AG04449 (cell line): ENCODE measurements at regions not wholly inside any gene's neighbourhood (a gene's known extent, or its start where the extent isn't known, plus 50 kb on each side); places are given as distances from the start of the nearest gene placed in this dataset.

Source experiments
- CTCF ChIA-PET: fragments of 350-600 bp; formaldehyde crosslinking; extraction: SDS; loops from one replicate; lab custom pipeline; 2021; ENCODE audit warnings: antibody characterized with exemption; lab: Yijun Ruan, JAX
- POLR2A ChIA-PET: fragments of 400-600, 350-600 bp; formaldehyde crosslinking; extraction: SDS; loops from one replicate; lab custom pipeline; 2020; ENCODE audit warnings: antibody characterized with exemption, inconsistent platforms; lab: Yijun Ruan, JAX
- DNase-seq: peaks from one replicate; pipeline ENCODE4 v3.0.0-alpha.2; 2010; ENCODE audit warnings: low read depth, low spot score
- H3K4me3 ChIP-seq: 2 replicates; pipeline ENCODE4 v1.5.1; 2011; ENCODE audit warnings: low read depth, mild to moderate bottlenecking, control low read depth, low read length
- TF ChIP-seq, protein P1 (sequence below): IDR thresholded peaks from one replicate; pipeline ENCODE4 v1.5.1; 2011; ENCODE audit warnings: mild to moderate bottlenecking, moderate library complexity, low read length, control low read depth, inconsistent platforms; ENCODE audit not compliant: insufficient read depth; ENCODE audit errors: missing control alignments

DNA sequence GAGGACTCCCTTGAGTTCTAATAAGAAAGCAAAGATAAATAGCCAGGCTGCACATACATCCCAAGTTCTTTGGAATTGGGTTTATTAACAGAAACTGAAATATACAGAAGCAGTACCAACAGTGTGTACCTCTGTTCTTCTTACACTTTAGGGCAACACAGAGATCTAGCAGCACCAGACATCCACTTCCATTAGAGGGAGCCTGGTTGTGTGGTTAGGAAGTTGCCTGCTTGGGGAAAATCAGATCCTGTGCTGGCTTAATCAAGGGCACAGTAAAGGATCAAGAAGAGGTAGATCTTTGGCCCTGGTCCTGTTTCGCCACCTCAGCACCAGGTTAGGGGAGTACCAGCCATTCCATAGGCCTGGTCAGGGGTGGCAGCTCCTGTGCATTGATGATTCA is 231.1 kb upstream of the ARHGAP24 start:
- H3K4me3 ChIP-seq: no peak overlapping the region
- TF ChIP-seq, protein P1, sequence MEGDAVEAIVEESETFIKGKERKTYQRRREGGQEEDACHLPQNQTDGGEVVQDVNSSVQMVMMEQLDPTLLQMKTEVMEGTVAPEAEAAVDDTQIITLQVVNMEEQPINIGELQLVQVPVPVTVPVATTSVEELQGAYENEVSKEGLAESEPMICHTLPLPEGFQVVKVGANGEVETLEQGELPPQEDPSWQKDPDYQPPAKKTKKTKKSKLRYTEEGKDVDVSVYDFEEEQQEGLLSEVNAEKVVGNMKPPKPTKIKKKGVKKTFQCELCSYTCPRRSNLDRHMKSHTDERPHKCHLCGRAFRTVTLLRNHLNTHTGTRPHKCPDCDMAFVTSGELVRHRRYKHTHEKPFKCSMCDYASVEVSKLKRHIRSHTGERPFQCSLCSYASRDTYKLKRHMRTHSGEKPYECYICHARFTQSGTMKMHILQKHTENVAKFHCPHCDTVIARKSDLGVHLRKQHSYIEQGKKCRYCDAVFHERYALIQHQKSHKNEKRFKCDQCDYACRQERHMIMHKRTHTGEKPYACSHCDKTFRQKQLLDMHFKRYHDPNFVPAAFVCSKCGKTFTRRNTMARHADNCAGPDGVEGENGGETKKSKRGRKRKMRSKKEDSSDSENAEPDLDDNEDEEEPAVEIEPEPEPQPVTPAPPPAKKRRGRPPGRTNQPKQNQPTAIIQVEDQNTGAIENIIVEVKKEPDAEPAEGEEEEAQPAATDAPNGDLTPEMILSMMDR: no peak
- CTCF ChIA-PET: interaction anchor here (1.6 kb wide), 1 partner anchor 503 kb away, joined by 3 read pairs; no protein-coding TSS in a partner anchor
- DNase-seq: no peak
- POLR2A ChIA-PET: no interaction called here

DNA sequence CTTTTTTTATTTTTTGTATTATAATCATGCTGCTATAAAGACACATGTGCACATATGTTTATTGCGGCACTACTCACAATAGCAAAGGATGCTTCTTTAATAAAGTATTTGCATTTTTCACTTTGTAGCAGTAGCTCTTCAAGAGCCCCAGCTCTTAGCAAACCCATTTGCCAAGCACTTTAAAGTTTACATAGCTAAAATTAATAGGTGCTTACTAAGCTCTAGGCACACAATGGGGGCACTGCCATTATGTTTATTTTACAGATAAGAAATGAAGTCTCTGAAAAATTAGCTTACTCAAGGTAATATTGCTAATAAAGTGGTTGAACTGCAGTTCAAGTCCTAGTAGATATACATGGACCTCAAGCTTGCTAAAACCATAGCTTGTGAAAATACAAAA is 230.3 kb upstream of the ARHGAP24 start:
- H3K4me3 ChIP-seq: no peak overlapping the region
- TF ChIP-seq, protein P1: no peak
- POLR2A ChIA-PET: no interaction called here
- CTCF ChIA-PET: interaction anchor here (1.6 kb wide), 1 partner anchor 502 kb away, joined by 3 read pairs; no protein-coding TSS in a partner anchor
- DNase-seq: no peak

DNA sequence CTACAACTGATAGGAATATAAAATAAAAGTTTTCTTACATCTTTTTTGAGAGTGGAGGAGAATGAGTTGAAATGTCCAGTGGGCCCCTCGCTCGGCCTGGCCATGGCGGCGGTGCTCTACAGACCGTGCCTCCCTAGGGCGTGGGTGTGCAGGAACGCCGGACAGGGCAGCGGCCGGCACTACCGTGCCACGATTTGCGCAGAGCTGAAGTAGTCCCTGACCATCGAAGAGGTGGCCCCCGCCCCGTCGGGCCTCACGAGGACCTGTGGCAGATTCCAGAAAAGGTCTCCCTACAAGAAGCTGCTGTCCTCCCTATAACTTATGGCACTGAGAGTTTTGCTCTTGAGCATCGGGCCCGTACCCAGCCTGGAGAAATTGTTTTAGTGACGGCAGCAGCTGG is 228.9 kb upstream of the ARHGAP24 start:
- CTCF ChIA-PET: no interaction called here

DNA sequence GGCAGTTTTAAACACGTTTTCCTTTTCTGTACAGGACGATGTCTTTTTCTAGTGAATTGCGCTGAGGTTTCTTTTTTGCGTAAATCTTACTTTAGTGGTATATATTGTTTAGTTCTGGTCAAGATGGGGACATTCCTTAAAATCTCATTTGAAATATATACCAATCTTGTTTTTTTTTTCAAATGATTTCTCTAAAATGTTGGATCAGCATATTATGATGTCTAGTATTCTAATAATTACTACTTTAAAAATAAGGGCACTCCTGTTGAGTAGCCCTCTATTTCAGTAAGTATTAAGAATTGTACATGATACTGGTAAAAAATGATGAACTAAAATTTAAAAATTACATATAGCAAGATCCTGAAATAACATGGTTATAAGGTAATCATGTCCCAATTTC is 224.1 kb upstream of the ARHGAP24 start:
- TF ChIP-seq, protein P1: no peak
- H3K4me3 ChIP-seq: no peak overlapping the region
- DNase-seq: no peak
- CTCF ChIA-PET: no interaction called here
- POLR2A ChIA-PET: no interaction called here

More for the DNA sequence above, 228.9 kb upstream of the ARHGAP24 start:
- POLR2A ChIA-PET: no interaction called here
- H3K4me3 ChIP-seq: no peak overlapping the region
- TF ChIP-seq, protein P1: no peak
- DNase-seq: no peak

DNA sequence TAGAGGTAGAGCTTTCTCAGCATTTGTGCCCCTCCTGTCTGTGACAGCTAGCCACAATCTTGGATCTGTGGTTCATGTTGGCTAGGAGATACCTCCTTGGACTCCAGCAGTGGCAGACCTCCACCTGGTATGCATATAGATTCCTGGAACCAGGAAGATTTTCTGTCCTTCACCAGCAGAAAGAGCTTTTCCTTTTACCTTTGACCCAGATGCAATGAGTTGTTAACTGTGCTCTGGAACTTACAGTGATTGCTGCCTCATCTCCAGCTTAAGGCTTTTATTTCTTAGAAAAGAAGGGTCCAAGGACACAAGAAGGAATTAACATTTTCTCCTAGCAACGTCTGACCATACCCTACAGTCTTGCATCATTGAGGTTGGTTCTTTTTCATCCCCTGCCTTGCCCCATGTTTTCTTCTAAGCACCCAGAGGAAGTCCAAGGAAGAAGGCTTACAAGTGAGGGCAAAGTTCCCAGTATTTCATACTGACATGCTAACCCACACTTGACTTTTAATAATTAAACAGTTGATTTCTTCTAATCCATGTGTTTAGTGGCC is 217.1 kb upstream of the ARHGAP24 start:
- TF ChIP-seq, protein P1: no peak
- POLR2A ChIA-PET: no interaction called here
- DNase-seq: no peak
- no peak overlapping the region for H3K4me3 ChIP-seq
- CTCF ChIA-PET: no interaction called here

DNA sequence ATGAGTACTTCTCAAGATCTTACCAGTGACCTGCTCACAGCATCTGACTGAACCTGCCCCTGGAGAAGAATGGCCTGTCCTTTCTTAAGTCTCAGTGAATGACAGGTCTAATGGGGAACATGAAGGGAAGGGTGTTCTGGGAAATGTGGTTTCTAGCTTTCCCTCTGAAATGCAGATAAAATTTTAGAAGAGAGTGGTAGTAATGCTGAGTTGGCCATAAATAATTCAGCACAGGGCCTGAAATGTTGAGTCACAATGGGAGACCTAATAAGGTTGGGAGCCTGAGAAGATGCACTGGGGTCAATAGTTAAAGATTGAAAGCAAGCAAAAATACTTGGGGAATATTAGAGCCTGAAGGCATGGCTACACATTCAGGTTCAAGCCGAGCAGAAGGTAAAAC is 214.9 kb upstream of the ARHGAP24 start:
- ChIA-PET CTCF (interaction anchor here (1.2 kb wide), 1 partner anchor 175 kb away, joined by 3 read pairs; no protein-coding TSS in a partner anchor), POLR2A (no interaction called here)
- TF ChIP-seq, protein P1: no peak
- H3K4me3 ChIP-seq: no peak overlapping the region
- DNase-seq: no peak
